CD4-positive, alpha-beta memory T cell (primary cell): ENCODE measurements at regions not wholly inside any gene's neighbourhood (a gene's known extent, or its start where the extent isn't known, plus 50 kb on each side); places are given as distances from the start of the nearest gene placed in this dataset.

Experiments used
- CTCF ChIA-PET: fragments of 350-600 bp; sonication (Branson Sonifier 250); formaldehyde crosslinking; loops from one replicate; lab custom pipeline; 2021; ENCODE audit warnings: inconsistent platforms; ENCODE audit not compliant: partially characterized antibody; lab: Charles Lee
- POLR2A ChIA-PET: fragments of 350-600 bp; sonication (Branson Sonifier 250); formaldehyde crosslinking; loops from one replicate; lab custom pipeline; 2021; ENCODE audit not compliant: partially characterized antibody; lab: Charles Lee
- DNase-seq, 5 donors: peaks; one replicate each; pipeline versions ENCODE4 v3.0.0 to v3.0.0-alpha.2; 2020 to 2022; ENCODE audit warnings: mixed read lengths in 1 of 5
- H3K27ac ChIP-seq: one replicate; pipeline ENCODE4 v1.7.0; 2013; ENCODE audit warnings: low read depth, low read length
- H3K27me3 ChIP-seq: 2 replicates; pipeline ENCODE4 v1.7.0; 2013; ENCODE audit warnings: mild to moderate bottlenecking, low read length, moderate library complexity; ENCODE audit not compliant: insufficient read depth
- H3K36me3 ChIP-seq: 2 replicates; pipeline ENCODE4 v1.7.0; 2013; ENCODE audit warnings: mild to moderate bottlenecking, low read length, moderate library complexity; ENCODE audit not compliant: insufficient read depth
- H3K4me1 ChIP-seq: 2 replicates; pipeline ENCODE4 v1.7.0; 2013; ENCODE audit warnings: mild to moderate bottlenecking, low read length, moderate library complexity; ENCODE audit not compliant: insufficient read depth
- H3K4me3 ChIP-seq, 2 donors: one replicate each; pipeline ENCODE4 v1.7.0; 2013; ENCODE audit warnings: low read length in 2 of 2, mild to moderate bottlenecking in 1 of 2
- H3K9me3 ChIP-seq, 2 donors: one replicate each; pipeline ENCODE4 v1.7.0; 2013; ENCODE audit warnings: low read length in 2 of 2, control low read depth in 1 of 2; ENCODE audit not compliant: control insufficient read depth in 1 of 2
- H3K27ac Mint-ChIP-seq, 7 donors: one replicate each; pipeline ENCODE4 v1.8.0; 2020 to 2021; ENCODE audit warnings: mixed read lengths in 7 of 7, mild to moderate bottlenecking in 6 of 7, inconsistent platforms in 3 of 7, moderate library complexity in 3 of 7
- H3K27me3 Mint-ChIP-seq, 2 donors: one replicate each; pipeline ENCODE4 v1.8.0; 2020 to 2021; ENCODE audit warnings: mixed read lengths in 2 of 2
- H3K36me3 Mint-ChIP-seq, 2 donors: one replicate each; pipeline ENCODE4 v1.8.0; 2020 to 2021; ENCODE audit warnings: mixed read lengths in 2 of 2, inconsistent platforms in 1 of 2, mild to moderate bottlenecking in 1 of 2
- H3K4me1 Mint-ChIP-seq, 4 donors: one replicate each; pipeline ENCODE4 v1.8.0; 2020 to 2021; ENCODE audit warnings: mixed read lengths in 4 of 4, mild to moderate bottlenecking in 1 of 4
- H3K4me3 Mint-ChIP-seq, 8 donors: one replicate each; pipeline ENCODE4 v1.8.0; 2020 to 2021; ENCODE audit warnings: mixed read lengths in 8 of 8, mild to moderate bottlenecking in 7 of 8, moderate library complexity in 6 of 8, inconsistent platforms in 3 of 8
- H3K9me3 Mint-ChIP-seq, 8 donors: one replicate each; pipeline ENCODE4 v1.8.0; 2020 to 2021; ENCODE audit warnings: mixed read lengths in 8 of 8, mild to moderate bottlenecking in 5 of 8, inconsistent platforms in 3 of 8, moderate library complexity in 1 of 8
- intact Hi-C: fragments of 100-400 bp; cut with micrococcal nuclease; formaldehyde crosslinking; loops from one replicate; pipeline ENCODE4 v1.15.1; 2023

DNA sequence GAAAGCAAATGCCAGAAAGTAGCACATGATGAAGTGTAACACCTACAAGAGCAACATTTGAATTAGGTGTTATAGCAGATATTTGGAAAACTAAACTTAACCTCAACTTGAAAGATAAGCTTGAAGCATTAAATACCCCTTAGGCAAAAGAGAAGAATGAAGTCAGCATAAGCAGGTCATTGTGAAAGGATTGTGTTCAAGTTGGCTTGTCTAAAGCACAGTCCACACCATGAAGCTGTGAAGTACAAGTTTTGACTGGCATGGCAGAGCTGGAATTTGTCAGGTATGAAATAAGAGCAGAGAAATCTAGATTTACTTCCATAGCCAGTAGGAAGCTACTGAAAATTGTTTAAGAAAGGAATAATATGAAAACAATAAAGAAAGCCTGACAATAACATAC is 480.3 kb upstream of the POT1 start:
- Mint-ChIP-seq H3K36me3 (no peaks in the 10 kb centered on the region), H3K27me3 (no peaks in the 10 kb centered on the region), H3K9me3 (peaks cover 3 to 19% (median 8%) of the 10 kb centered on the region in 8 donors), H3K27ac (no peak overlapping the region), H3K4me1 (no peaks in the 10 kb centered on the region), H3K4me3 (no peak overlapping the region)
- Histone ChIP-seq H3K27me3 (no peaks in the 10 kb centered on the region), H3K36me3 (no peaks in the 10 kb centered on the region), H3K27ac (no peak overlapping the region), H3K4me3 (no peak overlapping the region), H3K4me1 (no peaks in the 10 kb centered on the region), H3K9me3 (no peaks in the 10 kb centered on the region)
- intact Hi-C loops: no loop called here
- ChIA-PET CTCF (no interaction called here), POLR2A (no interaction called here)
- no peak for DNase-seq

DNA sequence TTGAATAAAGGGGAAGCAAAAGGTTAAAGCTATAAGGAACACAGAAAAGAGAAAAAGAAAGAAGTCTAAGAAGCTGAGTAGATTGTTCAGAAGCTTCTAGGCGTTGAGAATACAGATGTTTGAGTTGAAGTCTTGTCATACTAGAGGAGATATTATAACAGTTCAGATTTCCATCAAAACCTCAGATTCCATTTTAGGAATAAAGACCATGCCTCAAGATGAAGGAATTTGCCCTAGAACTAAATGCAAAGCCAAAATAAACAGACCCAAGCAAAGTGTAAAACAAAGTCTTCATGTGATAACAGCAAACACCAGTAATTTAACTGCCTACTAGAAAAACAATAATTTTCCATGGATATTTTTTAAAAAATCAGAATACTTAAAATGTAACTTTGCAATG is 476.5 kb upstream of the POT1 start:
- H3K9me3 Mint-ChIP-seq: peaks cover 0 to 16% (median 5%) of the 10 kb centered on the region in 8 donors
- Histone ChIP-seq H3K27me3 (no peaks in the 10 kb centered on the region), H3K4me3 (no peak overlapping the region), H3K4me1 (no peaks in the 10 kb centered on the region), H3K27ac (no peak overlapping the region), H3K9me3 (no peaks in the 10 kb centered on the region), H3K36me3 (no peaks in the 10 kb centered on the region)
- no peaks in the 10 kb centered on the region for H3K27me3 Mint-ChIP-seq
- ChIA-PET POLR2A (no interaction called here), CTCF (no interaction called here)
- no peaks in the 10 kb centered on the region for H3K4me1 Mint-ChIP-seq
- H3K27ac Mint-ChIP-seq: no peak overlapping the region
- intact Hi-C loops: no loop called here
- H3K4me3 Mint-ChIP-seq: no peak overlapping the region
- no peak for DNase-seq
- no peaks in the 10 kb centered on the region for H3K36me3 Mint-ChIP-seq

DNA sequence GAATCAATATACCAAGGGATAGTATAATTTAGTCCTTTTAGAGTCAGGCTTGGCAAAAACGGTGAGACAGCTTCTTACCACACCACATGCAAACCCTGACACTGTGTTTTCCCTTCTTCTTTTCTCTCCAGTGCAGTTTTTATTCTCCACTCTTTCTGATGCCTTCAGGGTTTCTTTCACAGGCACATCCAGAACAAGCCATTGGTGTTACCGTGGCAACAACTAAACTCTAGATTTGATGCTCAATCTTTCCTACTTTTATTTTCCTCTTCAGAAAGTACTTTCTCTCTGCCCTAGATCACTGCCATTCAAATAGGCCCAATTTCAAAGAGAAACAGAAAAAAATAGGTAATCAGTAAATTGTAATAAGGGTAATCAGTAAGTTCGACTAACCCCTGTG is 469.8 kb upstream of the POT1 start:
- H3K4me3 ChIP-seq: no peak overlapping the region
- intact Hi-C loops: no loop called here
- no peaks in the 10 kb centered on the region for H3K27me3 Mint-ChIP-seq
- no peak overlapping the region for H3K4me3 Mint-ChIP-seq
- H3K4me1 Mint-ChIP-seq: no peaks in the 10 kb centered on the region
- ChIA-PET CTCF (no interaction called here), POLR2A (no interaction called here)
- no peaks in the 10 kb centered on the region for H3K36me3 Mint-ChIP-seq
- H3K4me1 ChIP-seq: no peaks in the 10 kb centered on the region
- H3K27me3 ChIP-seq: no peaks in the 10 kb centered on the region
- H3K27ac Mint-ChIP-seq: no peak overlapping the region
- DNase-seq: no peak
- H3K36me3 ChIP-seq: no peaks in the 10 kb centered on the region
- H3K9me3 ChIP-seq: no peaks in the 10 kb centered on the region
- peaks cover 0 to 13% (median 8%) of the 10 kb centered on the region in 8 donors for H3K9me3 Mint-ChIP-seq
- H3K27ac ChIP-seq: no peak overlapping the region

DNA sequence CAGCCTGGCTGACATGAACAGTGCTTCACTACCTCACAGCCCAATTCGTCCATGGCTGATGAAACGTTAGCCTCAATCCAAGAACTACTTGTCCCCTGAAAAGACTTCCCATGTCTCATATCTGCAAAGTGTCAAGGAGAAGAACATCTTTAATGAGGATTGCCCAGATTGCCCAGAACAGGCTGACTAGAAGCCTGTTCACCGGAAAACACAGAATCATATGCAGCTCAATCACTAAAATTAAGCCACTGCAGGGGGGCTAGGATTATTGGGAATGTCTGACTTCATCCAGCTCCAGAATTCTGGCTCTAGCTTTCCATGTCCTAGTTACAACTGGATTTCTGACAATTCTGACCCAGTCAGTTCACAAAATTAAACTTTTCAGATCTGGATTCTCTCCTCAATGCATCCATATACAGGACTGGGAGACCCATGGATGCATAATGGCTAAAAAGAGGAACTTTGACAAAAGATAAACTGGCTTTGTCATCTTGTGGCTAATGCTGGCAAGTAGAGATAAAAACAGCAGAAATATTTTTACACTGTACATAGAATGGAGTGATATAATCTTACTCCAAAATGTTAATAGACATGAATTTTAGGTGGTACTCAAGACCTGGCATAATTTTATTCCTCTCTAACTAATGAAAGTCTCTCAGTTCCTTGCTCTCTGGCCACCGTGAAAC is 467.0 kb upstream of the POT1 start:
- CTCF ChIA-PET: no interaction called here
- Histone ChIP-seq H3K36me3 (no peaks in the 10 kb centered on the region), H3K27ac (no peak overlapping the region), H3K27me3 (no peaks in the 10 kb centered on the region), H3K4me3 (no peak overlapping the region), H3K4me1 (no peaks in the 10 kb centered on the region), H3K9me3 (no peaks in the 10 kb centered on the region)
- no peak for DNase-seq
- H3K36me3 Mint-ChIP-seq: no peaks in the 10 kb centered on the region
- POLR2A ChIA-PET: no interaction called here
- no peaks in the 10 kb centered on the region for H3K4me1 Mint-ChIP-seq
- H3K27me3 Mint-ChIP-seq: no peaks in the 10 kb centered on the region
- intact Hi-C loops: no loop called here
- H3K27ac Mint-ChIP-seq: no peak overlapping the region
- H3K9me3 Mint-ChIP-seq: peaks cover 0 to 17% (median 8%) of the 10 kb centered on the region in 8 donors
- no peak overlapping the region for H3K4me3 Mint-ChIP-seq

DNA sequence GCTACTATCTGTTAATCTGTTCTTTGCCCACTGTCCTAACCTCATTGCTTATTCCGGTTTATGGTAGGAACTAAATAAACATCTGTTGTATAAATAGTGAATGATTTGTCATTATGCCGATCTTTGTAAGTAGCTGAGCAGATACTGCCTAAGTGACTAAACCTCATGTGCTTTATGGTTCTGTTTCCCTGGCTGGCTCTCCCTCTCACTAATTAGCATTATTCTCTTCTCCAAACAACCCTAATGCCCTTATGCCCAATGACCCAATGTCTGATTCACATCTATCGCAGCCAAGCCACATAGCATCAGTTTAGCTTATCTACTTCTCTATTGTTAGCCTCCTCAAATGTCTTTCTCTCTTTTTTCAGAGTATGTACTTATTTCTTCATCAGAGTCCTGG is 462.3 kb upstream of the POT1 start:
- H3K27ac ChIP-seq: no peak overlapping the region
- CTCF ChIA-PET: no interaction called here
- no peak overlapping the region for H3K4me3 ChIP-seq

DNA sequence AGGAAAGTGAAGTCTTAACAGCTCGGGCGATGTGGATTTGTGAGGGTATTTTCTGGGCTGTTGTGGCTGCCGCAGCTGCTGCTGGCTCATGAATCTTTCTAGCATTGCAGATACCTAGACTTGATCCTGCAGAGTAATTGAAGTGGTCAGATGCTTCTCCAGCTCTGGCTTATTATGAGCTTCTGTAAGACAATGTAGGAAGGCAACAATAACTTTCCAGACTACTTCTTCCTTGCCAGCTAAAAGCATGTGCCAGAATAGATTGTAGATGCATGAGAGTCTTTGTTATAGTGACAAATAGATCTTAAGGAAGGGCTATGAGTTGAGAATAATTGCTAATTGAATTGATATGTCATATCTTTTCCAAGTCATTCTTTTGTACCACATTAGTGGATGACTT is 461.4 kb upstream of the POT1 start:
- no peak overlapping the region for H3K27ac ChIP-seq
- intact Hi-C loops: no loop called here
- no peak for DNase-seq
- CTCF ChIA-PET: no interaction called here
- no peaks in the 10 kb centered on the region for H3K36me3 ChIP-seq
- no peaks in the 10 kb centered on the region for H3K9me3 ChIP-seq
- H3K4me3 ChIP-seq: no peak overlapping the region
- Mint-ChIP-seq H3K36me3 (no peaks in the 10 kb centered on the region), H3K27me3 (no peaks in the 10 kb centered on the region), H3K9me3 (peaks cover 4 to 12% (median 8%) of the 10 kb centered on the region in 8 donors), H3K27ac (no peak overlapping the region), H3K4me1 (no peaks in the 10 kb centered on the region), H3K4me3 (no peak overlapping the region)
- POLR2A ChIA-PET: no interaction called here
- H3K27me3 ChIP-seq: no peaks in the 10 kb centered on the region
- H3K4me1 ChIP-seq: no peaks in the 10 kb centered on the region

More for the DNA sequence above, 462.3 kb upstream of the POT1 start:
- peaks cover 0 to 13% (median 8%) of the 10 kb centered on the region in 8 donors for H3K9me3 Mint-ChIP-seq
- Histone ChIP-seq H3K27me3 (no peaks in the 10 kb centered on the region), H3K4me1 (no peaks in the 10 kb centered on the region), H3K9me3 (no peaks in the 10 kb centered on the region), H3K36me3 (no peaks in the 10 kb centered on the region)
- no peak overlapping the region for H3K27ac Mint-ChIP-seq
- POLR2A ChIA-PET: no interaction called here
- H3K27me3 Mint-ChIP-seq: no peaks in the 10 kb centered on the region
- DNase-seq: no peak
- no peaks in the 10 kb centered on the region for H3K36me3 Mint-ChIP-seq
- H3K4me1 Mint-ChIP-seq: no peaks in the 10 kb centered on the region
- H3K4me3 Mint-ChIP-seq: no peak overlapping the region
- intact Hi-C loops: no loop called here

DNA sequence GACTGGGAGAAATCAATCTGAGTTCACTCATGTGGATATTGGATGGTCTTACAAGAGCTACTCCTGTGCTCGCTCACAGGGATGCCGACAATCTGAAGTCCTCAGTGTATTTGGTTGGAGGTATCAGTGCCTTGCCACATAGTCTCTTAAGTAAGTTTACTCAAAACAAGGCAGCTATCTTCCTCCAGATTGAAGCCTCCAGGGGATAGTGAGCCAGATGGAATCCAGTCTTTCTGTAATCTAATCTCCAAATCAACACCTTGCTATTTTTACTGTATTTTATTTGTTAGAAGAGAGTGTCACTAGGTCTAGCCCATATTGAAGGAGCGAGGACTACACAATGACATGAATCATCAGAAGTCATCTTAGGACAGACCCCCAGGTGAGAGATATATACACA is 456.6 kb upstream of the POT1 start:
- intact Hi-C loops: no loop called here
- no peaks in the 10 kb centered on the region for H3K9me3 ChIP-seq
- no peaks in the 10 kb centered on the region for H3K4me1 ChIP-seq
- no peaks in the 10 kb centered on the region for H3K27me3 Mint-ChIP-seq
- DNase-seq: no peak
- no peak overlapping the region for H3K4me3 ChIP-seq
- no peak overlapping the region for H3K27ac Mint-ChIP-seq
- H3K36me3 Mint-ChIP-seq: no peaks in the 10 kb centered on the region
- ChIA-PET CTCF (no interaction called here), POLR2A (no interaction called here)
- no peak overlapping the region for H3K4me3 Mint-ChIP-seq
- H3K27ac ChIP-seq: no peak overlapping the region
- no peaks in the 10 kb centered on the region for H3K27me3 ChIP-seq
- H3K4me1 Mint-ChIP-seq: no peaks in the 10 kb centered on the region
- H3K9me3 Mint-ChIP-seq: peaks cover 2 to 23% (median 7%) of the 10 kb centered on the region in 8 donors
- H3K36me3 ChIP-seq: no peaks in the 10 kb centered on the region

DNA sequence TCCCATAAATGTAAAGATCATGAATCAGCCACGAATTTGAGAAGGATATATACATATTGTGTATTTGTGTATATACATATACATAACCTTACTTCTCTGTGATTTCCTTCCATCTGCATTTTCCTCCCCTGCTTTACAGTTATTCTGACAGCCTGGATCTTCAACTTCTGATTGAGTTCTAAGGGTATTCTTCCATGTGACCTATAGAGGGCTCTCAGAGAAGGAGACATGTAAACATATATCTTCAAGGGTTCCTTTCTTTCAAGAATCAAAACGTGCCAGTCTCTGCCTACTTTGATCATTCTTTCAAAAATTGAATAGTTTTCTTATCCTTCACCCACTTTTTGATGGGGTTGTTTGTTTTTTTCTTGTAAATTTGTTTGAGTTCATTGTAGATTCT is 453.7 kb upstream of the POT1 start:
- H3K4me1 Mint-ChIP-seq: no peaks in the 10 kb centered on the region
- no peaks in the 10 kb centered on the region for H3K27me3 ChIP-seq
- H3K27me3 Mint-ChIP-seq: no peaks in the 10 kb centered on the region
- no peak for DNase-seq
- no peak overlapping the region for H3K4me3 ChIP-seq
- H3K27ac ChIP-seq: no peak overlapping the region
- H3K4me1 ChIP-seq: no peaks in the 10 kb centered on the region
- H3K36me3 Mint-ChIP-seq: no peaks in the 10 kb centered on the region
- H3K27ac Mint-ChIP-seq: no peak overlapping the region
- peaks cover 0 to 25% (median 4%) of the 10 kb centered on the region in 8 donors for H3K9me3 Mint-ChIP-seq
- no peaks in the 10 kb centered on the region for H3K9me3 ChIP-seq
- CTCF ChIA-PET: no interaction called here
- POLR2A ChIA-PET: no interaction called here
- intact Hi-C loops: no loop called here
- no peaks in the 10 kb centered on the region for H3K36me3 ChIP-seq
- H3K4me3 Mint-ChIP-seq: no peak overlapping the region
